ENCODE measurements at regions not wholly inside any gene's neighbourhood (a gene's known extent, or its start where the extent isn't known, plus 50 kb on each side); places are given as distances from the start of the nearest gene placed in this dataset.

DNA sequence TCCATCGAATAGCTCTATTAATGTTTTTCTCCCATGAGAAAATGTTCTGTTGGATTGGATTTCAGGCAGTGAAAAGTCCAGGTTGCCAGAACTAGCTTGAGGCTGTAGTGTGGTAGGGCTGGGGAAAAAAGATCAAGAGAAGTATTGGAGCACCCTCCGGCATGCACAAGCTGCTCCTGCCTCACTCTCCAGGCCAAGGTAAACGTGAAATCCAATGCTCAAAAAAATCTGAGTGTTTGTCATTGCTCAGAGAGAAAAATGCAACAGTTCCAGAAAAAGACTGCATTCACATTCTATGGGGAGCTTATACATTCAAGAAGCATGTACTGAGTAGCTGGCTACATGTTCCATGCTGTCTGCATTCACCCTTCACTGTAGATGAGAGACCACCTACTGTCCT lies 680.9 kb upstream of the TBX3 start:
- Histone ChIP-seq H3K9ac (ENCODE audit: low read length) (no peak overlapping the region), H3F3A (ENCODE audit: insufficient read depth, low read length) (no peaks in the 10 kb centered on the region), H3K79me2 (ENCODE audit: insufficient read depth, low read length) (no peaks in the 10 kb centered on the region), H3K4me2 (ENCODE audit: low read length) (no peak overlapping the region), H3K27ac (ENCODE audit: low read depth, low read length, poor library complexity, severe bottlenecking) (no peak overlapping the region), H2AFZ (ENCODE audit: low read length) (no peak overlapping the region), H3K9me3 (ENCODE audit: low read length) (no peaks in the 10 kb centered on the region), H3K9me2 (ENCODE audit: low read depth, low read length) (no peaks in the 10 kb centered on the region), H3K4me1 (ENCODE audit: insufficient read depth, low read length, severe bottlenecking) (no peaks in the 10 kb centered on the region), H3K27me3 (ENCODE audit: insufficient read depth, low read length) (no peaks in the 10 kb centered on the region), H3K36me3 (ENCODE audit: insufficient read depth, low read length) (no peaks in the 10 kb centered on the region), H4K20me1 (ENCODE audit: insufficient read depth, low read length) (no peaks in the 10 kb centered on the region), H3K4me3 (ENCODE audit: low read depth, low read length, poor library complexity, severe bottlenecking) (no peak overlapping the region)
- TF ChIP-seq EZH2 (IDR thresholded peaks at IDR 0.05; ENCODE audit: borderline replicate concordance, low read length), result no peak
- TF ChIP-seq, protein P1, sequence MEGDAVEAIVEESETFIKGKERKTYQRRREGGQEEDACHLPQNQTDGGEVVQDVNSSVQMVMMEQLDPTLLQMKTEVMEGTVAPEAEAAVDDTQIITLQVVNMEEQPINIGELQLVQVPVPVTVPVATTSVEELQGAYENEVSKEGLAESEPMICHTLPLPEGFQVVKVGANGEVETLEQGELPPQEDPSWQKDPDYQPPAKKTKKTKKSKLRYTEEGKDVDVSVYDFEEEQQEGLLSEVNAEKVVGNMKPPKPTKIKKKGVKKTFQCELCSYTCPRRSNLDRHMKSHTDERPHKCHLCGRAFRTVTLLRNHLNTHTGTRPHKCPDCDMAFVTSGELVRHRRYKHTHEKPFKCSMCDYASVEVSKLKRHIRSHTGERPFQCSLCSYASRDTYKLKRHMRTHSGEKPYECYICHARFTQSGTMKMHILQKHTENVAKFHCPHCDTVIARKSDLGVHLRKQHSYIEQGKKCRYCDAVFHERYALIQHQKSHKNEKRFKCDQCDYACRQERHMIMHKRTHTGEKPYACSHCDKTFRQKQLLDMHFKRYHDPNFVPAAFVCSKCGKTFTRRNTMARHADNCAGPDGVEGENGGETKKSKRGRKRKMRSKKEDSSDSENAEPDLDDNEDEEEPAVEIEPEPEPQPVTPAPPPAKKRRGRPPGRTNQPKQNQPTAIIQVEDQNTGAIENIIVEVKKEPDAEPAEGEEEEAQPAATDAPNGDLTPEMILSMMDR (IDR thresholded peaks at IDR 0.05; ENCODE audit: low read length), result no peak

DNA sequence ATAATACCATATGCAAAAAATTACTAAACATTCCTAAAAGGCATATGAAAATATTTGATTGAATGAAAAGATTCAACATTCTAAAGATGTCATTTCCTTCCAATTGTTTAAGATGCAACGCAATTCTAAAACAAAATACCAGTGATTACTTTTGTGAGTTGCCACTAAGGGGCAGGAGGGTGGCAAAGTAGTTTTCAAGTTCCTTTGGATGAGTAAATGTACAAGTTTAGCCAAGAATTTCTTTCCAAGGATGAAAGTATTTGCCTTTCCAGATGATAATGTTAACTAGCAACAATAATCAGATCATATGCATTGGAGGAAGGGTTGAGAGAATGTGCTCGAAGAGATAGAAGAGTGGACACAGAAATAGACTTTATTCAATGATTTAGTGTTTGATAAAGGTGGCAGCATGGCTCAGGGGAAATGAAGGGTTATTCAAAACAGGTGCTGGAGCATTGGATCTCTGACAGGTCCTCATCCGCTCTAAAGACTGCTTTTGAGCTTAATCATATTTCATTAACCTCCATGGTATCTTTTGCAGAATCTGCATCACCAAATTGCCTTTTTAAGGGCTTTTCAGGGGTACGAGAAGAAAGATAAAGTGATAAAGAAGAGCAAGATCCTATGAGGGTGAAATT lies 678.5 kb upstream of the TBX3 start:
- Histone ChIP-seq H3K9me3 (ENCODE audit: low read length) (no peaks in the 10 kb centered on the region), H2AFZ (ENCODE audit: low read length) (no peak overlapping the region), H3K36me3 (ENCODE audit: insufficient read depth, low read length) (no peaks in the 10 kb centered on the region), H3K9me2 (ENCODE audit: low read depth, low read length) (no peaks in the 10 kb centered on the region), H3K79me2 (ENCODE audit: insufficient read depth, low read length) (no peaks in the 10 kb centered on the region), H3K4me1 (ENCODE audit: insufficient read depth, low read length, severe bottlenecking) (no peaks in the 10 kb centered on the region), H3K27ac (ENCODE audit: low read depth, low read length, poor library complexity, severe bottlenecking) (no peak overlapping the region), H3K9ac (ENCODE audit: low read length) (no peak overlapping the region), H3F3A (ENCODE audit: insufficient read depth, low read length) (no peaks in the 10 kb centered on the region), H4K20me1 (ENCODE audit: insufficient read depth, low read length) (no peaks in the 10 kb centered on the region), H3K4me2 (ENCODE audit: low read length) (no peak overlapping the region), H3K4me3 (ENCODE audit: low read depth, low read length, poor library complexity, severe bottlenecking) (no peak overlapping the region), H3K27me3 (ENCODE audit: insufficient read depth, low read length) (no peaks in the 10 kb centered on the region)
- TF ChIP-seq, protein P1 (IDR thresholded peaks at IDR 0.05; ENCODE audit: low read length), result no peak
- no peak for TF ChIP-seq EZH2 (IDR thresholded peaks at IDR 0.05; ENCODE audit: borderline replicate concordance, low read length)

DNA sequence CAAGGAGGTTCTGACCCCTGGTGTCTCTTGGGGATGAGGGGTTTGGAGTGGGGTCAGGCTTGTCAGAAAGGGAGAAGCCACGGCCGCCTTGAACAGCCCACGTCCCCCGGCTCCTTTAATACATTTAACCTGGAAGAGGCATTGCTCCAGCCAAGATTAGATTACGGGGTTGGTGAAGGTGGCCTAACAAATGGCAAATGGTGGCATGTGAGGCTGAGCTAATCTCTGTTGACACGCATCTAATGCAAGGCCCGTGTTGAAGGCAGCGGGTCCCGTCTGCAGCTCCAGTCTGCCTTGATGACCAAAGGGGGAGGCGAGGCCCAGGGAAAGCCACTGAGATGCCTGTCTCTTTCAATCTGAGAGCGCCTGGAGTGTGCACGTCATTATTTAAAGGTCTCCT lies 673.7 kb upstream of the TBX3 start:
- H3K79me2 ChIP-seq (ENCODE audit: insufficient read depth, low read length), result no peaks in the 10 kb centered on the region
- no peaks in the 10 kb centered on the region for H3K9me2 ChIP-seq (ENCODE audit: low read depth, low read length)
- no peak for TF ChIP-seq EZH2 (IDR thresholded peaks at IDR 0.05; ENCODE audit: borderline replicate concordance, low read length)
- TF ChIP-seq, protein P1 (IDR thresholded peaks at IDR 0.05; ENCODE audit: low read length), result no peak
- H3K9ac ChIP-seq (ENCODE audit: low read length), result no peak overlapping the region
- no peak overlapping the region for H2AFZ ChIP-seq (ENCODE audit: low read length)
- H3K27me3 ChIP-seq (ENCODE audit: insufficient read depth, low read length), result no peaks in the 10 kb centered on the region
- no peaks in the 10 kb centered on the region for H3K9me3 ChIP-seq (ENCODE audit: low read length)
- H3K4me1 ChIP-seq (ENCODE audit: insufficient read depth, low read length, severe bottlenecking), result no peaks in the 10 kb centered on the region
- H3K36me3 ChIP-seq (ENCODE audit: insufficient read depth, low read length), result no peaks in the 10 kb centered on the region
- H3K4me3 ChIP-seq (ENCODE audit: low read depth, low read length, poor library complexity, severe bottlenecking), result no peak overlapping the region
- H3F3A ChIP-seq (ENCODE audit: insufficient read depth, low read length), result no peaks in the 10 kb centered on the region
- no peaks in the 10 kb centered on the region for H4K20me1 ChIP-seq (ENCODE audit: insufficient read depth, low read length)
- no peak overlapping the region for H3K4me2 ChIP-seq (ENCODE audit: low read length)
- no peak overlapping the region for H3K27ac ChIP-seq (ENCODE audit: low read depth, low read length, poor library complexity, severe bottlenecking)

Data from OCI-LY1 (cell line).